Muscle layer of colon (tissue), 2 donors: ENCODE measurements at regions not wholly inside any gene's neighbourhood (a gene's known extent, or its start where the extent isn't known, plus 50 kb on each side); places are given as distances from the start of the nearest gene placed in this dataset.
"Not testable (repeated sequence)": the region's sequence is repeated elsewhere in the genome, so short reads cannot be mapped to it uniquely, and the experiment has no call there.

ENCODE experiments used
- H3K27ac ChIP-seq: one replicate; pipeline ENCODE4 v1.7.0; 2013; ENCODE audit warnings: low read depth, mild to moderate bottlenecking, low read length, moderate library complexity
- H3K27me3 ChIP-seq, 2 donors: one replicate each; pipeline ENCODE4 v1.7.0; 2013; ENCODE audit warnings: low read length in 2 of 2, mild to moderate bottlenecking in 2 of 2; ENCODE audit not compliant: insufficient read depth in 2 of 2, control insufficient read depth in 1 of 2
- H3K36me3 ChIP-seq: one replicate; pipeline ENCODE4 v1.7.0; 2013; ENCODE audit warnings: mild to moderate bottlenecking, low read length; ENCODE audit not compliant: insufficient read depth
- H3K4me1 ChIP-seq: one replicate; pipeline ENCODE4 v1.7.0; 2013; ENCODE audit warnings: mild to moderate bottlenecking, low read length; ENCODE audit not compliant: insufficient read depth
- H3K4me3 ChIP-seq, 2 donors: one replicate each; pipeline ENCODE4 v1.7.0; 2013; ENCODE audit warnings: low read length in 2 of 2, low read depth in 1 of 2, mild to moderate bottlenecking in 1 of 2, moderate library complexity in 1 of 2
- H3K9ac ChIP-seq: one replicate; pipeline ENCODE4 v1.7.0; 2013; ENCODE audit warnings: low read length
- H3K9me3 ChIP-seq: one replicate; pipeline ENCODE4 v1.7.0; 2013; ENCODE audit warnings: mild to moderate bottlenecking, low read length
- donor health status: abdominal sarcoma.
- donor health status: Adenocarcinoma of cecum.

DNA sequence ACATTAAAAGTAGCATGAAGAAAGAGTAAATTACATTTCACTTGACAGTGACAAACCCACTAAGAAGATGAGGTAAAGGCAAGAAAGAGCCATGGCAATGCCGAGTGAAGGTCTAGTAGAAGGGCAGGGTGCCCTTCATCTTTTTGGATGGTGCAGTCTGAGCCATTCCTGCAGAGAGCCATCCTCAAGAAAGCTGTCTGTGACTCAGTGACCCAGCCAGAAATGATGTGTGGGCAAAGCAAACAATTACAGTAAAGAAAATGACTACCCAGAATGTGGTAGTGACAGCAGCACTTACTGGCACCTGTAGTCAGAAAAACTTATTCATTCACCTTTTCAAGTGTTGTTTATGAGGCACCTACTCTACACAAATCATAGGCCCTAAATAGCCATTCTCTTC, 281.7 kb downstream of the DUSP6 start:
- H3K27me3 ChIP-seq = no peaks in the 10 kb centered on the region
- H3K36me3 ChIP-seq = no peaks in the 10 kb centered on the region
- H3K4me1 ChIP-seq = no peaks in the 10 kb centered on the region
- H3K4me3 ChIP-seq = no peak overlapping the region
- no peaks in the 10 kb centered on the region for H3K9me3 ChIP-seq
- no peak overlapping the region for H3K27ac ChIP-seq
- no peak overlapping the region for H3K9ac ChIP-seq

DNA sequence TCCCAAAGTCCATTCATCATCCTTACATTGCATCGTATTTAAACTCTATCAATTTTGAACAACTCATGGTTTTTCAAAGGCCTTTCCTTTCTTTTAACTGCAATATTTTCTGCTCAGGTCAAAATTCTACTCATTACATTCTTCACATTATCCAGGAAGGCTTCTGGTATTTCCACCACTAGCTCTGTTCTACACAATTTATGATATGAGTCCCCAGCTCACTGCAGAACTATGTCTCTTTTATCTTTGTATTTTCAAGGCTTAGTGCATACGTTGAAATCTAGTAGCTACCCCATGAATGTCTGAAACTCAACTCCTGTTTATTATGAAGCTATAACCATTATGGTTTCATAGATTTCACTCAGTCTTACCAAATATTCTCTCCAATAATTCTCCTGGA, 282.9 kb downstream of the DUSP6 start:
- no peak overlapping the region for H3K27ac ChIP-seq
- no peaks in the 10 kb centered on the region for H3K9me3 ChIP-seq
- H3K36me3 ChIP-seq = no peaks in the 10 kb centered on the region
- H3K27me3 ChIP-seq = no peaks in the 10 kb centered on the region
- H3K4me1 ChIP-seq = no peaks in the 10 kb centered on the region
- no peak overlapping the region for H3K4me3 ChIP-seq
- no peak overlapping the region for H3K9ac ChIP-seq

DNA sequence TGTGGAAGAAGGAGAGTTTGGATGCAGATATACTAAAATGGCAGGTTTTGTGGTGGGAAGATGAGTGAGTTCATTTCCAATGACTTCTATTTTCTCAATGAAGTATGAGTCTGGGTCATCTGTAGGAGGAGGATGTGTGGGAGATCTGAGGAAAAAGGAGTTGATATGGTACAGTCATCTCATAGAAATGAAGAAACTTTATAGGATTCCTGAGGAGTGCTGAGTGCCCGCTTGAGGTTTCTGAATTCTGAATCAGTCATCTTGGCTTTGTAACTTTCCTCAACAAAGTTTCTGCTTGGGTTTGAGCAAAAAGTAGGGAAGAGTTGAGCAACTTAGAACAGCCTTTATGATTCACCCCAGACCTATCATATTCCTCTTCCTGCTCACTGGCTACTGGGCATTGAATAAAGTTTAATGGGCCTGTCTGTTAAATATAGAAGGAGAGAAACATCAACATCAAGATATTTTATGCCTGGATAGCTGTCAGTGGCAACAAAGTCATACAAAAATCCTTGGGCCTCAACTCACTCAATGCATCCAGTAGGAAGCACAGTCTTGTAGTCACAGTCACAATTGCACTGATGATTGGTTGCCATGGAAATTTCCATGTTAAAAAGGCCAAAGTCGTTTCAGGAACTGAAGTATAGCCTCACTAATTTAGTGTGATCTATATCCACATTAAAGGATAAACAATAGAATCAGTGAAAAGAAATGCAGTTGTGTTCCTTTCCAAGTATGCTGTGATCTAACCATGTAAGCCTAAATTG, 284.7 kb downstream of the DUSP6 start:
- Histone ChIP-seq H3K9me3 (no peaks in the 10 kb centered on the region), H3K9ac (no peak overlapping the region), H3K27ac (no peak overlapping the region), H3K4me1 (no peaks in the 10 kb centered on the region), H3K27me3 (no peaks in the 10 kb centered on the region), H3K4me3 (no peak overlapping the region), H3K36me3 (no peaks in the 10 kb centered on the region)

DNA sequence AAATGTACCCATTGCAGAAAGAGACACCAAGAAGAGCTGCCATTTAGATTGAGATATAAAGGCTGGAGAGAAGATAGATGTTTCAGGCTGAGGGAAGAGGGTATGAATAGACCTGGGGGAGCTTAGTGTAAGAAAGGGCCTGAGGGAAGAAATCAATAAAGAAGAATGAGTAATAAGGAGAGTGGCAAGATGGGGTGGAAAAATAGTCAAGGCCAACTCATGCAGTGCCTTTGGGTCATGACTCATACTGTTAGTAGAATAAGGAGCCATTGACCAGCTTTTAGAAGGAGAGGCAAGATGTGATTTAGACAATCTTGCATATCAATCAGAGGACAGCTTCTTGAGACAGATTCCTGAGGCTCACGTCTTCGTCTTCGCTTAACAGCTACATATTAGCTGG, 287.5 kb downstream of the DUSP6 start:
- Histone ChIP-seq H3K9ac (no peak overlapping the region), H3K36me3 (no peaks in the 10 kb centered on the region), H3K4me3 (no peak overlapping the region), H3K4me1 (no peaks in the 10 kb centered on the region), H3K27ac (no peak overlapping the region), H3K27me3 (no peaks in the 10 kb centered on the region), H3K9me3 (no peaks in the 10 kb centered on the region)

DNA sequence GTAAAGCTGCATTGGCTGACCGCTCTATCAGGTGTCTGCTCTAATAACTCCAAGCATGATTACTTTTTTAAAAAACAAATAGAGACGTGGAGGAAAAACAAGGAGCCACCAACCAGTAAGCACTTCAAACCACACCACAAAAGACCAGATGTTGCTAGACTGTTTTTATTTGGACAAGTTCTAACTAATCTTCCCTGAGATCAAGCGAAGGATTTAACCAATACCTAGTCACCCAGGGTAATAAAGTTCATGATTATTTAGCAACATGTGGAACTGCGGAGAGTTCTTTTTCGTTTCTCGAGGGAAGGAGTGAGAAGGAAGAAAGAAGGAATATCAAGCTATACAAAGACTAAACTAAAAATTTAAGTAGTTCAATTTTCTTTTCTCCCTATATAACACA, 288.1 kb downstream of the DUSP6 start:
- H3K9ac ChIP-seq = no peak overlapping the region

DNA sequence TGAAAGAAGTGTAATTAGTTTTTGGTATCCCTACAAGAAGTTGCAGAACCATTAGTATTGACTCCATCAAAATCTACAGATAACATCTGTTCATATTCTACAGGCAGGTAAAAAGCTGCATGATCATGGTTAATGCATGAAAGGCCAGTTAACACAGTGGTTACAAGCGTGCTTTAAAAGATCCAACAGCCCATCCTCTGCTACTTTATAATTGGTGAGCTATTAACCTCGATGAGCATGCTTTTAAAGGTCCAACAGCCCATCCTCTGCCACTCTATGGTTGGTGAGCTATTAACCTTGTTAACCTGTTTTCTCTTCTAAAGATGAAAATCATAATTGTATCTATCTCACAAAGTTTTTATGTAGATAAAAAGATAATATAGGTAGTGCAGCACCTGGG, 289.3 kb downstream of the DUSP6 start:
- Histone ChIP-seq H3K36me3 (no peaks in the 10 kb centered on the region), H3K9me3 (no peaks in the 10 kb centered on the region), H3K27me3 (no peaks in the 10 kb centered on the region), H3K27ac (no peak overlapping the region), H3K9ac (no peak overlapping the region), H3K4me1 (no peaks in the 10 kb centered on the region), H3K4me3 (no peak overlapping the region)

More for the DNA sequence above, 288.1 kb downstream of the DUSP6 start:
- Histone ChIP-seq H3K9me3 (no peaks in the 10 kb centered on the region), H3K36me3 (no peaks in the 10 kb centered on the region), H3K4me1 (no peaks in the 10 kb centered on the region), H3K4me3 (no peak overlapping the region), H3K27me3 (no peaks in the 10 kb centered on the region), H3K27ac (no peak overlapping the region)

DNA sequence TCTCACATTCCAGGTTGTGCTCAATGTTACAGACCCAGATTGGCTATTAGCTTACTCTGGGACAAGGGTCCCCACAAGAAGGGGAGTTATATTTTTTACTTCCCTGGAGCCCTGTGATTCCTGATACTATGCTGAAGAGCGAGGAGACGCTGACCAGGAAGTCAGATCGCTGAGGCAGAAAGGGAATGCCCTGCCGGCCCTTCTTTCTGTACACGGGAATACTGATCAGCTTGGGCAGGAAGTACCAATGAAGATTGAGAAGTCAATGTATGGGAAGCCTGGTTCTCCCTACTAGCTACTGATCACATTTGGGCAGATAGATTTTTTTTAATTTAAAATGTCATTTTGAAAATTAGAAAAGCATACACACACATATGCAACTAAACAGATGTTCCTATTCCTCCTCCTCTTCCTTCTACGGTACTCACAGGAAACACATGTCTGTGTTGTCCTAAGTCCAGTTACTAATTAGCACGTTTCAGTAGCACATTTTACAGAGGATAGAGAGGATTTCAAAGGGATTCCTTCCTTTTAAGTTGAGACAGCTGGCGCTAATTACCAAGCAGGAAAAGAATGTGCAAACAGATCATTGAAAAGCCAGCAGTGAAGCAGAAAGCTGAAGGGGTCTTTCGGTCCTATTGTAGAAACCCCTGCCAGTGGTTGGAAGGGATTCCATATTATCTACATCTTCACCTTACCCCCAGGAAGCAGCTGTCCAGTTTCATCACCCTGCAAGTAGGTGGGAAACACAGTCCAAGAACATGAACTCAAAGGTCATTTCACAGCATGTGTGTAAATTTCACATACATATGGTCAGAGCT, 292.4 kb downstream of the DUSP6 start:
- Histone ChIP-seq H3K4me3 (no peak overlapping the region), H3K27me3 (no peaks in the 10 kb centered on the region), H3K9ac (no peak overlapping the region), H3K9me3 (no peaks in the 10 kb centered on the region), H3K36me3 (no peaks in the 10 kb centered on the region), H3K27ac (no peak overlapping the region), H3K4me1 (no peaks in the 10 kb centered on the region)

DNA sequence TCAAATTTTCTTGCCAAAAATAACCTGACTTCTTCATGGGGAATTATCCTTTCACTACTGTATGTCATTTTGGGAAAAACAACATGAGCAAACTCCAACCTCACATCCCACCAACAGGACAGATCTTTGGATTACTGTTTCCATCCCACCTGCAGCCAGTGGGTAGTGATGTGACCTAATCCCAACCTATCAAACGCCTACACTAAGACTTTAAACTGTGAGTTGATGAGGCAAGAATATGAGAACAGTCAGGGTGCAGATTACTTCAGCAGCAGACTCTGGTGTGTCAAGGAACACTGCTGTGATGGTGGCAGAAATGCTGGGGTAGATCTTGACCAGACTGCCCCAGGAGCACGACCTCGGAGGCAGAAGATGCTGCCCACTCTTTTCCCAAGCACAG, 293.2 kb downstream of the DUSP6 start:
- H3K27ac ChIP-seq = no peak overlapping the region
- no peaks in the 10 kb centered on the region for H3K9me3 ChIP-seq
- no peaks in the 10 kb centered on the region for H3K36me3 ChIP-seq

DNA sequence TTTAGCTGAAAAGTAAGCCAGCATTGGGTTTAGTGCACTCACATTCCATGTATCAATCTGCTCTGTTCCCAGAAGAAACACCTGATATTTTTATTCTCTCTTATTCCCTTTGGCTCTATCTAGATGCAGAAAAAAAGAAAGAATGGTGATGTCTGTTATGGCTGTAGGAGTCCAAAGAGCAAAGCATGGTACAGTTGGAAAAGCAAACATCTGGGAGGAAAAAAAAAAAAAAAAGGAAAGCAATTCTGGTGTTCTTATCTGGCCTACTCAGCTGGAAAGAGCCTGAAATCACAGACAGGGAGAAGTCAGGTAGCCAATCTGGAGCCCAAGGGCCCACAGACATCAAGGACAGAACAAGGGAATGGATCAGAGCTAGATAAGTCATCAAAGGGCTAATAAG, 293.9 kb downstream of the DUSP6 start:
- Histone ChIP-seq H3K4me1 (no peaks in the 10 kb centered on the region), H3K27me3 (no peaks in the 10 kb centered on the region), H3K9ac (no peak overlapping the region), H3K36me3 (no peaks in the 10 kb centered on the region), H3K4me3 (no peak overlapping the region), H3K27ac (no peak overlapping the region), H3K9me3 (no peaks in the 10 kb centered on the region)

More for the DNA sequence above, 293.2 kb downstream of the DUSP6 start:
- no peak overlapping the region for H3K9ac ChIP-seq
- no peaks in the 10 kb centered on the region for H3K27me3 ChIP-seq
- no peak overlapping the region for H3K4me3 ChIP-seq
- no peaks in the 10 kb centered on the region for H3K4me1 ChIP-seq

DNA sequence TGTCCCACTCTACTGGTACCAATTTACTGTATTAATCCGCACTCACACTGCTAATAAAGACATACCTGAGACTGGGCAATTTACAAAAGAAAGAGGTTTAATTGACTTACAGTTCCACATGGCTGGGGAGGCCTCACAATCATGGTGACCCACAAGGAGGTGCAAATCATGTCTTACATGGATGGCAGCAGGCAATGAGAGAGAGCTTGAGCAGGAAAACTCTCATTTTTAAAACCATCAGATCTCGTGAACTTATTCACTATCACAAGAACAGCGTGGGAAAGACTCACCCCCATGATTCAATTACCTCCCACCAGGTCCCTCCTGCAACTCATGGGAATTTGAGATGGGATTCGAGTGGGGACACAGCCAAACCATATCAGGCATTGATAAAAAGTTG, 298.5 kb downstream of the DUSP6 start:
- H3K36me3 ChIP-seq, H3K9ac ChIP-seq, H3K4me1 ChIP-seq, H3K27ac ChIP-seq, H3K4me3 ChIP-seq, H3K9me3 ChIP-seq, H3K27me3 ChIP-seq: not testable (repeated sequence)

DNA sequence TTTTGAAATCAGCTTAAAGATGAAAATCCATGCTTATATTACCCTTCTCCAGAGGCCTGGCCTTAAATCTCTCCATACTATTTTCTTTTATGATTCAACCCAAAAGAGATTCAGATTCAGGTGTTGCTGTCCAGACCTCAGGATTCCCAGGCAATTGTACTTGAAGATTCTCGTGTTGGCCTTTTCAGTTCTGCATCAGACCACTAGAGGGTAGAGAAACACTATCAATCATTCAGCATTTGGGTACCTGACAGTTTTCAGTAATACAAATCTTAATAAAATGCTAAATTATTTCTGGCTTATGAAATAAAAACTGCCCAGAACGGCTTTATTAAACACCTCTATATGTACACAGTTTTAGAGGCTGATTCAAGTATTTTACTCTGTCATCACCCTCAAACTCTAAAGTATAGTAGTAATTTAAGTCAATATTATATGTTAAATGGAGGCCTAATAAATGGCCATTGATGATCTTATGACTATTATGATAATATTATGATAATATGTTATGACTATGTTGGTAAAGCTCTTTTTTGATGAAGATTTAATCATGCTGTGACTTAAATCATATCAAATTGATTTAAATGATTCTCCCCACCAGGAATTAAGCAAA, 301.1 kb downstream of the DUSP6 start:
- H3K4me1 ChIP-seq = no peaks in the 10 kb centered on the region
- no peaks in the 10 kb centered on the region for H3K9me3 ChIP-seq
- H3K9ac ChIP-seq = no peak overlapping the region
- no peaks in the 10 kb centered on the region for H3K27me3 ChIP-seq
- H3K27ac ChIP-seq = no peak overlapping the region
- H3K4me3 ChIP-seq = no peak overlapping the region
- no peaks in the 10 kb centered on the region for H3K36me3 ChIP-seq
